ENCODE measurements at regions not wholly inside any gene's neighbourhood (a gene's known extent, or its start where the extent isn't known, plus 50 kb on each side); places are given as distances from the start of the nearest gene placed in this dataset.
A peak's percentile ranks its signal among the peaks of the same experiment; 100 is the strongest.

- Histone ChIP-seq H3K36me3 (ENCODE audit: insufficient read depth, low read length) (no peaks in the 10 kb centered on the region), H3K9me2 (replicated peaks; ENCODE audit: low read depth, low read length) (no peaks in the 10 kb centered on the region), H4K20me1 (ENCODE audit: insufficient read depth, low read length, poor library complexity, severe bottlenecking) (no peaks in the 10 kb centered on the region), H3F3A (ENCODE audit: low read depth) (no peaks in the 10 kb centered on the region), H2AFZ (ENCODE audit: low read length) (no peak overlapping the region), H3K9ac (ENCODE audit: low read depth, low read length, poor library complexity, severe bottlenecking) (no peak overlapping the region), H3K4me2 (ENCODE audit: low read depth, low read length, poor library complexity, severe bottlenecking) (no peak overlapping the region), H3K4me1 (ENCODE audit: insufficient read depth, low read length, poor library complexity, severe bottlenecking) (no peaks in the 10 kb centered on the region), H3K9me3 (ENCODE audit: insufficient read depth, low read depth, low read length) (no peaks in the 10 kb centered on the region), H3K4me3 (ENCODE audit: low read length, poor library complexity, severe bottlenecking) (no peak overlapping the region), H3K79me2 (ENCODE audit: insufficient read depth, low read length) (no peaks in the 10 kb centered on the region), H3K27me3 (ENCODE audit: insufficient read depth, low read length, poor library complexity, severe bottlenecking) (no peaks in the 10 kb centered on the region)
- TF ChIP-seq CTCF (conservative IDR thresholded peaks at IDR 0.05; ENCODE audit: low read length) (peak; percentile 42), EZH2phosphoT487 (IDR thresholded peaks at IDR 0.05; ENCODE audit: borderline replicate concordance) (no peak)
Observed at GRCh38 chr2:57376985-57377384, 669.6 kb upstream of the VRK2 start.

DNA sequence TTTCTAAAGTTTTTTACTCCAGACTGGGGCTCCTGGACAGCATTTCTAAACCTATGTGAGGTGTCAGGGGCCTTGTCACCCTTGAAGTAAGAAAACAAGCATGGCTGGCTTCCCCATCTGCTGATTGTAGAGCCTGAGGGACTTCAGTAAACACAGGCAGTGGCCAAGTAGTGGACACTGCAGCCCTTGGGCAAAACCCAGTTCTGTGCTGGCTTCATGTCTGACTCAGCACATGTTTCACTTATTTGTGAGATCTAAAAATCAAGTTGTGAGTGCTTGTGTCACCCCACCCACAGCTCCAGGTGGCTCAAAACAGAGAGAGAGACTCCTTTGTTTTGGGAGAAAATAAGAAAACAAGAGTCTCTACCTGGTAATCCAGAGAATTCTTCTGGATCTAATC lies 660.3 kb upstream of the VRK2 start:
- Histone ChIP-seq H3F3A (ENCODE audit: low read depth) (no peaks in the 10 kb centered on the region), H3K4me2 (ENCODE audit: low read depth, low read length, poor library complexity, severe bottlenecking) (no peak overlapping the region), H3K27me3 (ENCODE audit: insufficient read depth, low read length, poor library complexity, severe bottlenecking) (no peaks in the 10 kb centered on the region), H3K9ac (ENCODE audit: low read depth, low read length, poor library complexity, severe bottlenecking) (no peak overlapping the region), H3K79me2 (ENCODE audit: insufficient read depth, low read length) (no peaks in the 10 kb centered on the region), H2AFZ (ENCODE audit: low read length) (no peak overlapping the region), H3K9me3 (ENCODE audit: insufficient read depth, low read depth, low read length) (no peaks in the 10 kb centered on the region), H3K4me3 (ENCODE audit: low read length, poor library complexity, severe bottlenecking) (no peak overlapping the region), H3K9me2 (replicated peaks; ENCODE audit: low read depth, low read length) (no peaks in the 10 kb centered on the region), H3K36me3 (ENCODE audit: insufficient read depth, low read length) (no peaks in the 10 kb centered on the region), H4K20me1 (ENCODE audit: insufficient read depth, low read length, poor library complexity, severe bottlenecking) (no peaks in the 10 kb centered on the region), H3K4me1 (ENCODE audit: insufficient read depth, low read length, poor library complexity, severe bottlenecking) (no peaks in the 10 kb centered on the region)
- TF ChIP-seq EZH2phosphoT487 (IDR thresholded peaks at IDR 0.05; ENCODE audit: borderline replicate concordance): no peak

DNA sequence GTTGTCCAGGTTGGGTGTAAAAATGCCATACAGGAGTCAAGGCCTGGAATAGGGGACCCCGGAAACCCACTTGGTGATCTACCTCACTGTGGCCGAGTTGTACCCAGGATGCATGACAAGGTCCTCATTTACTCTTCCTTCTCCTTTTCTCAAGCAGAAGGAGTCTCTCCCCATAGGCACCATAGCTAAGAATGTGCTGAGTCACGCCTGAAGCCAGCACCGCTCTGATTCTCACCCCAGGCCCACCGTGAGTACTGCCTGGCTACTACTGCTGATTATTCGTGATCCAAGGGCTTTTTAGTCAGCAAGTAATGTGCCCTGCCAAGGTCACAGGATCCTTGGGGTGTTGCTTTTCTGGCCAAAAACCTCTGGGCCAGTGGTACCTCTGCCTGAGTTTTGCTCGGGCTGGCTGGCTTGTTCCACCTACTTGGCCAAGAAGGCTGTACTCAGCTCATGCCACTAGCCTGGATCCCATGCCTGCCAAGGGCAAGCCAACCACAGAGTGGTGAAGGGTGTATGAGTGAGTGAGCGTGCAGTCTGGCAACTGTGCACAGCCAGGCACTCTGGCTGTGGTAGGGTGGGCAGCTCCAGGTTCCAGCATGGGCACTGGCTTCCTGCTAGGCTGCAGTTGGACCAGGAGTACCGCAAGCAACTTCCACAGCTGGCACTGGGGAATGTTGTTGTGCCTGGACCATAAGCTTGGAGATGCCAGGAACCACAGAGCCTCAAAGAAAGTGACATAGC lies 650.1 kb upstream of the VRK2 start:
- H4K20me1 ChIP-seq (ENCODE audit: insufficient read depth, low read length, poor library complexity, severe bottlenecking): no peaks in the 10 kb centered on the region
- no peaks in the 10 kb centered on the region for H3K36me3 ChIP-seq (ENCODE audit: insufficient read depth, low read length)
- no peaks in the 10 kb centered on the region for H3K27me3 ChIP-seq (ENCODE audit: insufficient read depth, low read length, poor library complexity, severe bottlenecking)
- no peaks in the 10 kb centered on the region for H3K9me3 ChIP-seq (ENCODE audit: insufficient read depth, low read depth, low read length)
- no peak overlapping the region for H3K4me2 ChIP-seq (ENCODE audit: low read depth, low read length, poor library complexity, severe bottlenecking)
- no peaks in the 10 kb centered on the region for H3K4me1 ChIP-seq (ENCODE audit: insufficient read depth, low read length, poor library complexity, severe bottlenecking)
- no peak overlapping the region for H2AFZ ChIP-seq (ENCODE audit: low read length)
- H3K9ac ChIP-seq (ENCODE audit: low read depth, low read length, poor library complexity, severe bottlenecking): no peak overlapping the region
- H3K9me2 ChIP-seq (replicated peaks; ENCODE audit: low read depth, low read length): no peaks in the 10 kb centered on the region
- TF ChIP-seq CTCF (conservative IDR thresholded peaks at IDR 0.05; ENCODE audit: low read length) (no peak), EZH2phosphoT487 (IDR thresholded peaks at IDR 0.05; ENCODE audit: borderline replicate concordance) (no peak)
- no peaks in the 10 kb centered on the region for H3F3A ChIP-seq (ENCODE audit: low read depth)
- no peaks in the 10 kb centered on the region for H3K79me2 ChIP-seq (ENCODE audit: insufficient read depth, low read length)
- no peak overlapping the region for H3K4me3 ChIP-seq (ENCODE audit: low read length, poor library complexity, severe bottlenecking)
